Activated CD8-positive, alpha-beta T cell treated with anti-CD3 and anti-CD28 coated beads for 36 hours (primary cell): ENCODE measurements at regions not wholly inside any gene's neighbourhood (a gene's known extent, or its start where the extent isn't known, plus 50 kb on each side); places are given as distances from the start of the nearest gene placed in this dataset.

ENCODE experiments used
- ATAC-seq: fragments of 200-7000 bp; cut with Tn5 transposase; one replicate; pipeline ENCODE4 v1.10.0; 2021; ENCODE audit warnings: mild to moderate bottlenecking, moderate library complexity
- CTCF ChIA-PET: fragments of 350-600 bp; sonication (Branson Sonifier 250); formaldehyde crosslinking; loops from one replicate; lab custom pipeline; 2021; ENCODE audit warnings: antibody characterized with exemption; lab: Charles Lee
- POLR2A ChIA-PET: fragments of 350-600 bp; sonication (Branson Sonifier 250); formaldehyde crosslinking; loops from one replicate; lab custom pipeline; 2021; ENCODE audit warnings: antibody characterized with exemption; lab: Charles Lee
- DNase-seq: peaks from one replicate; pipeline ENCODE4 v3.0.0-alpha.2; 2020
- H3K27ac Mint-ChIP-seq: one replicate; pipeline ENCODE4 v1.8.0; 2021; ENCODE audit warnings: mild to moderate bottlenecking, mixed read lengths
- H3K27me3 Mint-ChIP-seq: one replicate; pipeline ENCODE4 v1.8.0; 2021; ENCODE audit warnings: mixed read lengths
- H3K36me3 Mint-ChIP-seq: one replicate; pipeline ENCODE4 v1.8.0; 2021; ENCODE audit warnings: low read depth, mixed read lengths
- H3K4me1 Mint-ChIP-seq: one replicate; pipeline ENCODE4 v1.8.0; 2021; ENCODE audit warnings: low read depth, mixed read lengths
- H3K4me3 Mint-ChIP-seq: one replicate; pipeline ENCODE4 v1.8.0; 2021; ENCODE audit warnings: mild to moderate bottlenecking, moderate library complexity, mixed read lengths
- H3K9me3 Mint-ChIP-seq: one replicate; pipeline ENCODE4 v1.8.0; 2021; ENCODE audit warnings: mixed read lengths
- intact Hi-C: fragments of 100-400 bp; cut with micrococcal nuclease; formaldehyde crosslinking; loops from one replicate; pipeline ENCODE4 v1.10.0; 2022
- TF ChIP-seq, protein P1 (sequence below): fragments of 200-600 bp; IDR thresholded peaks from one replicate; pipeline ENCODE4 v1.8.0; 2022; ENCODE audit warnings: antibody characterized with exemption, mild to moderate bottlenecking

DNA sequence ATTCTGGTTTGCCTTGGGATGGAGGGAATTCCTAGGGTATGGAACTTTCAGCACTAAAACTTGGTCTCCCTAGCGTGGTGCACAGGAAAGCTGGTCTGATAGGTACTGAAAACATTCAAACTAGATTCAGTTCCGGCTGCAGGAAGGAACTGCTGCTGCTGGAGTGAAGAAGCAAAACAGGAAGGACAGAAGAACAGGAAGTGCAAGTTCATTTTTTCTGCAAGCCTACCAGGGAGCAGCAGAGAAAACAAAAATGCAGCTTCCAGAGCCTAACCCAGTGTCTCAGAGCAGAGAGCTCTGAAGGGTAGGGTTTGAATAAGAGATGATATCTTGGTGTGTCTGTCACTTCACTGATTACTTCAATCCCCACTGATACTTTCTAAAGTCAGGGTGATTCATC, 165.2 kb downstream of the VRK1 start:
- H3K4me1 Mint-ChIP-seq = peaks cover 45% of the 10 kb centered on the region
- H3K27ac Mint-ChIP-seq = peak overlapping the region; percentile 91
- H3K36me3 Mint-ChIP-seq = peaks cover 24% of the 10 kb centered on the region
- ChIA-PET POLR2A (interaction anchor here (2.2 kb wide), 1 partner anchor 9 kb away, joined by 5 read pairs; no protein-coding TSS in a partner anchor), CTCF (interaction anchor here (1.1 kb wide), 1 partner anchor 223 kb away, joined by 3 read pairs; no protein-coding TSS in a partner anchor)
- TF ChIP-seq, protein P1, sequence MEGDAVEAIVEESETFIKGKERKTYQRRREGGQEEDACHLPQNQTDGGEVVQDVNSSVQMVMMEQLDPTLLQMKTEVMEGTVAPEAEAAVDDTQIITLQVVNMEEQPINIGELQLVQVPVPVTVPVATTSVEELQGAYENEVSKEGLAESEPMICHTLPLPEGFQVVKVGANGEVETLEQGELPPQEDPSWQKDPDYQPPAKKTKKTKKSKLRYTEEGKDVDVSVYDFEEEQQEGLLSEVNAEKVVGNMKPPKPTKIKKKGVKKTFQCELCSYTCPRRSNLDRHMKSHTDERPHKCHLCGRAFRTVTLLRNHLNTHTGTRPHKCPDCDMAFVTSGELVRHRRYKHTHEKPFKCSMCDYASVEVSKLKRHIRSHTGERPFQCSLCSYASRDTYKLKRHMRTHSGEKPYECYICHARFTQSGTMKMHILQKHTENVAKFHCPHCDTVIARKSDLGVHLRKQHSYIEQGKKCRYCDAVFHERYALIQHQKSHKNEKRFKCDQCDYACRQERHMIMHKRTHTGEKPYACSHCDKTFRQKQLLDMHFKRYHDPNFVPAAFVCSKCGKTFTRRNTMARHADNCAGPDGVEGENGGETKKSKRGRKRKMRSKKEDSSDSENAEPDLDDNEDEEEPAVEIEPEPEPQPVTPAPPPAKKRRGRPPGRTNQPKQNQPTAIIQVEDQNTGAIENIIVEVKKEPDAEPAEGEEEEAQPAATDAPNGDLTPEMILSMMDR = no peak
- no peak overlapping the region for H3K4me3 Mint-ChIP-seq
- DNase-seq (peak; percentile 31), ATAC-seq (peak; percentile 77)
- peaks cover 12% of the 10 kb centered on the region for H3K9me3 Mint-ChIP-seq
- intact Hi-C loops = no loop called here
- no peaks in the 10 kb centered on the region for H3K27me3 Mint-ChIP-seq

DNA sequence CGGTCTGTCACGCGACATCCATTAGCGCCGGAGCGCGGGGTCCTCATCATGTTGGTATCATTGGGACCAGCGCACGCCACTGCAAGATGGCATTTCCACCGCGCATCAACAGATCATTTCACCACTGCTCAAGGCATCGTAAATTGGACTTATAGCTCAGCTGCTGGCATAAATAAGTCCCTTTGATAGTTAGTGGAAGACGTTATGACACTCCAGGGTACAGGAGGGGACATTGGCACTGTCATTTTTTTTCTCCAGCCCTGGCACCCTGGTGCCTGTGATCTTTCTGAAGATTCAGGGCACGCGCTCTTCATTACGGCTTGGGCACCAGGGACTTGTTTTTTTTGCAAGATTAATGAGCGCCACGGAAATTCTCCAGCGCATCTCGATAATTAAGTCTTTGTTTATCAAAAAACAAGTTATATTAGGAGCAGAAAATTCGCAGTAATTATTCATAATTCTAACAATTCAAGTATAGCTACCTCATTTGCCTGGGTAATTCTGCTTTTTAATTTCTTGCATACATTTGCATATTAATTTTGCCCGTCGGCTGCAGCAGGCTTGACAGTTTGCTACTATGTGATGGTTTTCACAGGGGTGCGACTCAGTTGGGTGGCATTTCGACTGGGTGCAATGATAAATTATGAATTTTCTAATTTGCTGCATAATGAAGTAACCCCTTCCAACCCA, 167.7 kb downstream of the VRK1 start:
- Mint-ChIP-seq H3K4me1 (peaks cover 45% of the 10 kb centered on the region), H3K4me3 (no peak overlapping the region), H3K27me3 (no peaks in the 10 kb centered on the region), H3K36me3 (peaks cover 24% of the 10 kb centered on the region), H3K9me3 (peaks cover 16% of the 10 kb centered on the region), H3K27ac (no peak overlapping the region)
- ChIA-PET POLR2A (no interaction called here), CTCF (no interaction called here)
- intact Hi-C loops = no loop called here
- ATAC-seq (no peak), DNase-seq (no peak)
- TF ChIP-seq, protein P1 = no peak

DNA sequence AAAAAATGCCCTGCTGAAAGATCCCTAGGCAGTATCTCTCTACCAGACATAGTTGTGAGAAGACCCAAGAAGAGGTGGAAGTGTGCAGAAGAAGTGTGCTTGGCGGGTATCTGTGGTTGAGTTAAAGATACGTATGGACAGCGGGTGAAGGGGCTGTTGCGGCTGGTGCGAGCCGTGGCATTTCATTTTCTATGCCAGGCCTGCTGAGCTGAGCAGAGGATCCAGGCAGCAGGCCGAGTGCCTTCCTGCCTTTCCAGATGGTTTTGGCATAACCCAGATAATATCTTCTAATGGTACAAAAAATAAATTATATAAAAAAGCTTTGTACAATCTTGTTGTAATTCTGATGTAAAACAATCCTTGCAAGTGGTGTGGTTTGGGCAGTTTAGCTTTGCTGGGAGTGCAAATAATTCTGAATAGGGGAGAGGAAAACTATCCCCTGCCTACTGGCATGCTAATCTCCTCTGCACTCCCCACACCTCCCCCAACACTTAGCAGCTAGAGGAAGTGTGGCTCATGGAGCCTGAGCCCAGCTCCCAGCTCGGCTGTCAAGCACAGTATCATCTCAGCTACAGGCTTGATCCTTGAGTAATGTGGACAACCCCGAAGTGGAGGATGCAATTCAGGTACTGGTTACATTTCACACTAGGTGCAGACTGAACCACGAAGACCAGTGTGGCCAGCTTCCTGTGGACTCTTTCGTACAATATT, 168.9 kb downstream of the VRK1 start:
- no peaks in the 10 kb centered on the region for H3K27me3 Mint-ChIP-seq
- TF ChIP-seq, protein P1 = no peak
- peaks cover 11% of the 10 kb centered on the region for H3K9me3 Mint-ChIP-seq
- intact Hi-C loops = no loop called here
- CTCF ChIA-PET = no interaction called here
- ATAC-seq (no peak), DNase-seq (no peak)
- H3K4me1 Mint-ChIP-seq = peaks cover 41% of the 10 kb centered on the region
- no peak overlapping the region for H3K27ac Mint-ChIP-seq
- H3K4me3 Mint-ChIP-seq = no peak overlapping the region
- POLR2A ChIA-PET = interaction anchor here (0.5 to 0.8 kb wide), 2 partner anchors 30 to 91 kb away, joined by 3 read pairs; no protein-coding TSS in a partner anchor
- peaks cover 18% of the 10 kb centered on the region for H3K36me3 Mint-ChIP-seq

DNA sequence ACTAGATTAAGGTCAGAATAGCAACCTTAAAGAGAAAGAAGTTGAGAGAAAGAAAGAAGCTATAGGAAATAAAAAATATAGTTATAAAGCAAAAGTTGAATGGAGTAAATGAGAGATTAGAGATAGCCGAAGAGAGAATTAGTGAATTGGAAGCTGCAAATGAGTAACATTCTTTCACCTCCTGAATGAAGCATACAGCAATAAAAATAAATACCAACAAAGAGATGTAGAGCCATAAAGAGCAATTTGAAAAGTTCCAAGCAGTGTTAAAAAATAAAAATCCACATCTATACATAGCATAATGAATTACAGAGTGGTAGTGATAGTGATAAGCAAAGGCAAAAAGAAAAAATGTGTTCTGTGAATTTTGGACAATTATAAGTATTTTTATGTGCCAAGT, 177.9 kb downstream of the VRK1 start:
- Mint-ChIP-seq H3K36me3 (peaks cover 4% of the 10 kb centered on the region), H3K4me3 (no peak overlapping the region), H3K4me1 (no peaks in the 10 kb centered on the region), H3K9me3 (peaks cover 21% of the 10 kb centered on the region), H3K27me3 (peaks cover 7% of the 10 kb centered on the region), H3K27ac (no peak overlapping the region)
- intact Hi-C loops = no loop called here
- ChIA-PET POLR2A (no interaction called here), CTCF (no interaction called here)
- TF ChIP-seq, protein P1 = no peak
- DNase-seq (no peak), ATAC-seq (no peak)
